ENCODE measurements at regions not wholly inside any gene's neighbourhood (a gene's known extent, or its start where the extent isn't known, plus 50 kb on each side); places are given as distances from the start of the nearest gene placed in this dataset.

- TF ChIP-seq CREBBP (IDR thresholded peaks at IDR 0.05; ENCODE audit: low read depth, low read length) (no peak), TCF15 (CRISPR knock-in tag; IDR thresholded peaks at IDR 0.05) (no peak; the same call in 1 of the 2 replicates), CBFB (CRISPR knock-in tag; IDR thresholded peaks at IDR 0.05) (no peak), SAFB (IDR thresholded peaks at IDR 0.05; ENCODE audit: borderline replicate concordance, low read depth, low read length) (no peak), NFYB (IDR thresholded peaks at IDR 0.05; ENCODE audit: extremely low read depth, insufficient read length) (no peak), ZNF444 (CRISPR knock-in tag; IDR thresholded peaks at IDR 0.05) (no peak), SMARCA5 (IDR thresholded peaks at IDR 0.05) (no peak), PHF20 (IDR thresholded peaks at IDR 0.05; ENCODE audit: partially characterized antibody) (no peak), ZNF3 (CRISPR knock-in tag; IDR thresholded peaks at IDR 0.05) (no peak), RREB1 (CRISPR knock-in tag; IDR thresholded peaks at IDR 0.05) (peak; percentile 80; the same call in 1 of the 2 replicates), ARID1B (IDR thresholded peaks at IDR 0.05) (peak; percentile 98), RERE (CRISPR knock-in tag; IDR thresholded peaks at IDR 0.05; ENCODE audit: borderline replicate concordance) (no peak), XRCC3 (IDR thresholded peaks at IDR 0.05) (no peak), CAMTA2 (CRISPR knock-in tag; conservative IDR thresholded peaks at IDR 0.05) (no peak), THRB (CRISPR knock-in tag; conservative IDR thresholded peaks at IDR 0.05) (no peak)
Measured at GRCh38 chr3:170778240-170779217, 91.5 kb downstream of the RPL22L1 start (continued).

All from K562 (cell line).